Memory B cell (primary cell): ENCODE measurements at regions not wholly inside any gene's neighbourhood (a gene's known extent, or its start where the extent isn't known, plus 50 kb on each side); places are given as distances from the start of the nearest gene placed in this dataset.
"Not testable (repeated sequence)": the region's sequence is repeated elsewhere in the genome, so short reads cannot be mapped to it uniquely, and the experiment has no call there.

ENCODE experiments used
- ATAC-seq: fragments of 150-1000 bp; cut with Tn5 transposase; 2 replicates; pipeline ENCODE4 v1.10.0; 2021; ENCODE audit warnings: low read depth, mild to moderate bottlenecking, moderate library complexity
- DNase-seq, 2 donors: peaks; one replicate each; pipeline ENCODE4 v3.0.0; 2022; ENCODE audit warnings: low spot score in 2 of 2
- H3K27ac Mint-ChIP-seq: one replicate; pipeline ENCODE4 v1.8.0; 2022; ENCODE audit warnings: mild to moderate bottlenecking, moderate library complexity, mixed read lengths
- H3K27me3 Mint-ChIP-seq: one replicate; pipeline ENCODE4 v1.8.0; 2022; ENCODE audit warnings: mixed read lengths
- H3K36me3 Mint-ChIP-seq: one replicate; pipeline ENCODE4 v1.8.0; 2022; ENCODE audit warnings: mild to moderate bottlenecking, mixed read lengths
- H3K4me1 Mint-ChIP-seq: one replicate; pipeline ENCODE4 v1.8.0; 2022; ENCODE audit warnings: mixed read lengths
- H3K4me3 Mint-ChIP-seq: one replicate; pipeline ENCODE4 v1.8.0; 2022; ENCODE audit warnings: mild to moderate bottlenecking, moderate library complexity, mixed read lengths
- H3K9me3 Mint-ChIP-seq: one replicate; pipeline ENCODE4 v1.8.0; 2022; ENCODE audit warnings: mixed read lengths

GRCh38 chr16:55027260-55027659, 96.6 kb downstream of the IRX5 start:
- H3K4me1 Mint-ChIP-seq, H3K4me3 Mint-ChIP-seq, H3K36me3 Mint-ChIP-seq: not testable (repeated sequence)

GRCh38 chr16:55029509-55029908, 98.8 kb downstream of the IRX5 start:
- H3K27me3 Mint-ChIP-seq, result no peaks in the 10 kb centered on the region
- no peaks in the 10 kb centered on the region for H3K4me1 Mint-ChIP-seq
- H3K36me3 Mint-ChIP-seq, result no peaks in the 10 kb centered on the region
- H3K9me3 Mint-ChIP-seq, result peaks cover 6% of the 10 kb centered on the region
- ATAC-seq (no peak), DNase-seq (no peak)
- H3K27ac Mint-ChIP-seq, result no peak overlapping the region
- H3K4me3 Mint-ChIP-seq, result no peak overlapping the region

More at GRCh38 chr16:55027260-55027659, 96.6 kb downstream of the IRX5 start:
- H3K27ac Mint-ChIP-seq, ATAC-seq, H3K9me3 Mint-ChIP-seq, H3K27me3 Mint-ChIP-seq, DNase-seq: not testable (repeated sequence)

- Mint-ChIP-seq H3K27ac (no peak overlapping the region), H3K36me3 (no peaks in the 10 kb centered on the region), H3K4me1 (no peaks in the 10 kb centered on the region), H3K9me3 (peaks cover 6% of the 10 kb centered on the region), H3K4me3 (no peak overlapping the region), H3K27me3 (no peaks in the 10 kb centered on the region)
- DNase-seq (no peak), ATAC-seq (no peak)
Measured at GRCh38 chr16:55030944-55031343, 100.3 kb downstream of the IRX5 start.

- DNase-seq, result no peak
- Mint-ChIP-seq H3K27ac (no peak overlapping the region), H3K4me1 (no peaks in the 10 kb centered on the region), H3K4me3 (no peak overlapping the region), H3K9me3 (peaks cover 6% of the 10 kb centered on the region), H3K27me3 (no peaks in the 10 kb centered on the region), H3K36me3 (no peaks in the 10 kb centered on the region)
- no peak for ATAC-seq
Measured at GRCh38 chr16:55031481-55031880, 100.8 kb downstream of the IRX5 start.

- DNase-seq (no peak), ATAC-seq (no peak)
- H3K27ac Mint-ChIP-seq, result no peak overlapping the region
- no peak overlapping the region for H3K4me3 Mint-ChIP-seq
- no peaks in the 10 kb centered on the region for H3K4me1 Mint-ChIP-seq
- no peaks in the 10 kb centered on the region for H3K36me3 Mint-ChIP-seq
- H3K27me3 Mint-ChIP-seq, result no peaks in the 10 kb centered on the region
- H3K9me3 Mint-ChIP-seq, result peaks cover 5% of the 10 kb centered on the region
Measured at GRCh38 chr16:55033225-55034156, 102.8 kb downstream of the IRX5 start.

GRCh38 chr16:55035029-55035428, 104.4 kb downstream of the IRX5 start:
- no peaks in the 10 kb centered on the region for H3K36me3 Mint-ChIP-seq
- no peak overlapping the region for H3K27ac Mint-ChIP-seq
- H3K4me1 Mint-ChIP-seq, result no peaks in the 10 kb centered on the region
- peaks cover 3% of the 10 kb centered on the region for H3K9me3 Mint-ChIP-seq
- ATAC-seq (no peak), DNase-seq (no peak)
- H3K27me3 Mint-ChIP-seq, result no peaks in the 10 kb centered on the region
- H3K4me3 Mint-ChIP-seq, result no peak overlapping the region

GRCh38 chr16:55035956-55036355, 105.3 kb downstream of the IRX5 start:
- no peaks in the 10 kb centered on the region for H3K4me1 Mint-ChIP-seq
- no peaks in the 10 kb centered on the region for H3K27me3 Mint-ChIP-seq
- H3K4me3 Mint-ChIP-seq, result no peak overlapping the region
- H3K36me3 Mint-ChIP-seq, result no peaks in the 10 kb centered on the region
- ATAC-seq (no peak), DNase-seq (no peak)
- H3K9me3 Mint-ChIP-seq, result peaks cover 2% of the 10 kb centered on the region
- H3K27ac Mint-ChIP-seq, result no peak overlapping the region

- Mint-ChIP-seq H3K36me3 (no peaks in the 10 kb centered on the region), H3K27me3 (no peaks in the 10 kb centered on the region), H3K4me1 (no peaks in the 10 kb centered on the region), H3K9me3 (peaks cover 2% of the 10 kb centered on the region), H3K4me3 (no peak overlapping the region), H3K27ac (no peak overlapping the region)
- DNase-seq (no peak), ATAC-seq (no peak)
Measured at GRCh38 chr16:55036371-55036821, 105.7 kb downstream of the IRX5 start.

- H3K27ac Mint-ChIP-seq, result no peak overlapping the region
- H3K4me1 Mint-ChIP-seq, result no peaks in the 10 kb centered on the region
- H3K36me3 Mint-ChIP-seq, result no peaks in the 10 kb centered on the region
- DNase-seq (no peak), ATAC-seq (no peak)
- H3K27me3 Mint-ChIP-seq, result no peaks in the 10 kb centered on the region
- no peak overlapping the region for H3K4me3 Mint-ChIP-seq
- H3K9me3 Mint-ChIP-seq, result peaks cover 2% of the 10 kb centered on the region
Measured at GRCh38 chr16:55037046-55037445, 106.4 kb downstream of the IRX5 start.

GRCh38 chr16:55037966-55038365, 107.3 kb downstream of the IRX5 start:
- ATAC-seq (no peak), DNase-seq (no peak)
- no peak overlapping the region for H3K27ac Mint-ChIP-seq
- no peaks in the 10 kb centered on the region for H3K9me3 Mint-ChIP-seq
- H3K36me3 Mint-ChIP-seq, result no peaks in the 10 kb centered on the region
- no peaks in the 10 kb centered on the region for H3K27me3 Mint-ChIP-seq
- H3K4me3 Mint-ChIP-seq, result no peak overlapping the region
- H3K4me1 Mint-ChIP-seq, result no peaks in the 10 kb centered on the region

- H3K4me1 Mint-ChIP-seq, result no peaks in the 10 kb centered on the region
- no peaks in the 10 kb centered on the region for H3K36me3 Mint-ChIP-seq
- no peaks in the 10 kb centered on the region for H3K9me3 Mint-ChIP-seq
- DNase-seq (no peak), ATAC-seq (no peak)
- H3K27ac Mint-ChIP-seq, result no peak overlapping the region
- no peak overlapping the region for H3K4me3 Mint-ChIP-seq
- no peaks in the 10 kb centered on the region for H3K27me3 Mint-ChIP-seq
Measured at GRCh38 chr16:55039042-55039441, 108.4 kb downstream of the IRX5 start.

- H3K4me1 Mint-ChIP-seq, result no peaks in the 10 kb centered on the region
- H3K36me3 Mint-ChIP-seq, result no peaks in the 10 kb centered on the region
- no peak overlapping the region for H3K27ac Mint-ChIP-seq
- H3K9me3 Mint-ChIP-seq, result no peaks in the 10 kb centered on the region
- H3K27me3 Mint-ChIP-seq, result no peaks in the 10 kb centered on the region
- H3K4me3 Mint-ChIP-seq, result no peak overlapping the region
- ATAC-seq (no peak), DNase-seq (no peak)
Measured at GRCh38 chr16:55039511-55039910, 108.8 kb downstream of the IRX5 start.

GRCh38 chr16:55039931-55040330, 109.3 kb downstream of the IRX5 start:
- Mint-ChIP-seq H3K27ac (no peak overlapping the region), H3K36me3 (no peaks in the 10 kb centered on the region), H3K9me3 (no peaks in the 10 kb centered on the region), H3K4me3 (no peak overlapping the region), H3K4me1 (no peaks in the 10 kb centered on the region), H3K27me3 (no peaks in the 10 kb centered on the region)
- ATAC-seq (no peak), DNase-seq (no peak)

GRCh38 chr16:55040366-55041086, 109.9 kb downstream of the IRX5 start:
- Mint-ChIP-seq H3K9me3 (no peaks in the 10 kb centered on the region), H3K4me3 (no peak overlapping the region), H3K27ac (no peak overlapping the region), H3K4me1 (no peaks in the 10 kb centered on the region), H3K36me3 (no peaks in the 10 kb centered on the region), H3K27me3 (no peaks in the 10 kb centered on the region)
- DNase-seq, result no peak
- no peak for ATAC-seq
